PFSK-1 (cell line): ENCODE measurements at regions not wholly inside any gene's neighbourhood (a gene's known extent, or its start where the extent isn't known, plus 50 kb on each side); places are given as distances from the start of the nearest gene placed in this dataset.

ENCODE experiments used
- POLR2AphosphoS5 ChIP-seq: IDR thresholded peaks from 2 replicates; pipeline ENCODE4 v1.6.1; 2012; ENCODE audit warnings: low read depth, mild to moderate bottlenecking, control low read depth, low read length, moderate library complexity
- REST ChIP-seq, 2 experiments: IDR thresholded peaks; 2 replicates each; pipeline versions ENCODE4 v1.6.1 to v1.8.0; 2011 to 2012; ENCODE audit warnings: low read depth in 2 of 2, low read length in 2 of 2, control low read depth in 1 of 2, inconsistent platforms in 1 of 2, mild to moderate bottlenecking in 1 of 2, moderate library complexity in 1 of 2; ENCODE audit not compliant: insufficient read depth in 1 of 2
- SIN3A ChIP-seq: IDR thresholded peaks from 2 replicates; pipeline ENCODE4 v1.6.1; 2012; ENCODE audit warnings: mild to moderate bottlenecking, low read length, moderate library complexity, borderline replicate concordance; ENCODE audit not compliant: insufficient read depth

- no peak for TF ChIP-seq POLR2AphosphoS5
- TF ChIP-seq SIN3A, result no peak
- no peak for TF ChIP-seq REST (IDR thresholded peaks at IDR 0.05; ENCODE audit: insufficient read depth in 1 of 2, low read depth in 2 of 2, low read length in 2 of 2)
These were observed 1093.3 kb upstream of the CDH6 start for GRCh38 chr5:30100148-30100713.
